ENCODE measurements at regions not wholly inside any gene's neighbourhood (a gene's known extent, or its start where the extent isn't known, plus 50 kb on each side); places are given as distances from the start of the nearest gene placed in this dataset.
A peak's percentile ranks its signal among the peaks of the same experiment; 100 is the strongest.

GRCh38 chr4:11765849-11766453 lies 337.3 kb upstream of the HS3ST1 start:
- H3K27me3 ChIP-seq, result no peaks in the 10 kb centered on the region
- H3K9me3 ChIP-seq, result no peaks in the 10 kb centered on the region
- no peaks in the 10 kb centered on the region for H3K36me3 ChIP-seq
- ATAC-seq, result no peak
- H3K4me1 ChIP-seq, result no peaks in the 10 kb centered on the region
- H3K27ac ChIP-seq, result no peak overlapping the region
- TF ChIP-seq, protein P1, sequence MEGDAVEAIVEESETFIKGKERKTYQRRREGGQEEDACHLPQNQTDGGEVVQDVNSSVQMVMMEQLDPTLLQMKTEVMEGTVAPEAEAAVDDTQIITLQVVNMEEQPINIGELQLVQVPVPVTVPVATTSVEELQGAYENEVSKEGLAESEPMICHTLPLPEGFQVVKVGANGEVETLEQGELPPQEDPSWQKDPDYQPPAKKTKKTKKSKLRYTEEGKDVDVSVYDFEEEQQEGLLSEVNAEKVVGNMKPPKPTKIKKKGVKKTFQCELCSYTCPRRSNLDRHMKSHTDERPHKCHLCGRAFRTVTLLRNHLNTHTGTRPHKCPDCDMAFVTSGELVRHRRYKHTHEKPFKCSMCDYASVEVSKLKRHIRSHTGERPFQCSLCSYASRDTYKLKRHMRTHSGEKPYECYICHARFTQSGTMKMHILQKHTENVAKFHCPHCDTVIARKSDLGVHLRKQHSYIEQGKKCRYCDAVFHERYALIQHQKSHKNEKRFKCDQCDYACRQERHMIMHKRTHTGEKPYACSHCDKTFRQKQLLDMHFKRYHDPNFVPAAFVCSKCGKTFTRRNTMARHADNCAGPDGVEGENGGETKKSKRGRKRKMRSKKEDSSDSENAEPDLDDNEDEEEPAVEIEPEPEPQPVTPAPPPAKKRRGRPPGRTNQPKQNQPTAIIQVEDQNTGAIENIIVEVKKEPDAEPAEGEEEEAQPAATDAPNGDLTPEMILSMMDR (IDR thresholded peaks at IDR 0.05), result peak; percentile 18 to 82 (median 75)
- peak in 1 of 2 donors; percentile 11 for DNase-seq
- intact Hi-C loops (cut with DNase I), result loop anchor here in 2 of 10 donors (5.0 to 10.0 kb wide), 2 partner anchors 866 to 869 kb away; no protein-coding TSS in a partner anchor
- H3K4me3 ChIP-seq, result no peak overlapping the region
- WGBS, 2 donors, result 31 to 39% methylated on average over 4 of the region's 4 CpGs

- Histone ChIP-seq H3K4me1 (peaks cover 0 to 6% (median 0%) of the 10 kb centered on the region in 9 donors), H3K36me3 (no peaks in the 10 kb centered on the region), H3K9me3 (peaks cover 0 to 13% (median 0%) of the 10 kb centered on the region in 11 donors), H3K27me3 (no peaks in the 10 kb centered on the region), H3K4me3 (no peak overlapping the region), H3K27ac (no peak overlapping the region)
- 36 to 46% methylated on average over 7 of the region's 7 CpGs for WGBS, 2 donors
- intact Hi-C loops (cut with DNase I), result no loop called here
- TF ChIP-seq, protein P1 (IDR thresholded peaks at IDR 0.05), result no peak
- DNase-seq (no peak), ATAC-seq (peak in 2 of 8 donors; percentile 30 to 65)
Observed at GRCh38 chr4:11748164-11748872, 319.6 kb upstream of the HS3ST1 start.

DNA sequence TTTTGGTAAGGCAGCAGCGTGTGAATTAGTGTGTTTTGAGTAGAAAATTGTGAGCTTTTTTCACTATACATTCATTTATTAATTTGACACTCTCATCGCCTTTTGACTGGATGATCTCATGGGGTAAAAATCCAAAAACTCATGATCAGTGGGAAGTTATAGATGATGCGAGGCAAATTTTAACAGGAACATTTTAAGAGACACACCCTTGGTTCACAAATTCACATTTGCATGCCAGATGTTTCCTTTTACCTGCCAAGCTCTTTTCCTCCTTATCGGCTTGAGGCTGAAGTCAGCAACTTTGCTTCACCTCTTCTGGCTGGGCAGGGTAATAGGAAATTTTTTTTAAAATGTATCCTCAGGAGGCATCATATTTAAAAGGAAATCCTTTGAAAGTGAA lies 318.0 kb upstream of the HS3ST1 start:
- peak in 1 of 8 donors; percentile 24 for ATAC-seq
- Histone ChIP-seq H3K4me3 (no peak overlapping the region), H3K36me3 (no peaks in the 10 kb centered on the region), H3K4me1 (peaks cover 0 to 6% (median 0%) of the 10 kb centered on the region in 9 donors), H3K9me3 (peaks cover 0 to 9% (median 0%) of the 10 kb centered on the region in 11 donors), H3K27ac (no peak overlapping the region), H3K27me3 (no peaks in the 10 kb centered on the region)
- intact Hi-C loops (cut with DNase I), result no loop called here
- DNase-seq, result no peak
- 56 to 61% methylated on average over 4 of the region's 4 CpGs for WGBS, 2 donors
- TF ChIP-seq, protein P1 (IDR thresholded peaks at IDR 0.05), result no peak

DNA sequence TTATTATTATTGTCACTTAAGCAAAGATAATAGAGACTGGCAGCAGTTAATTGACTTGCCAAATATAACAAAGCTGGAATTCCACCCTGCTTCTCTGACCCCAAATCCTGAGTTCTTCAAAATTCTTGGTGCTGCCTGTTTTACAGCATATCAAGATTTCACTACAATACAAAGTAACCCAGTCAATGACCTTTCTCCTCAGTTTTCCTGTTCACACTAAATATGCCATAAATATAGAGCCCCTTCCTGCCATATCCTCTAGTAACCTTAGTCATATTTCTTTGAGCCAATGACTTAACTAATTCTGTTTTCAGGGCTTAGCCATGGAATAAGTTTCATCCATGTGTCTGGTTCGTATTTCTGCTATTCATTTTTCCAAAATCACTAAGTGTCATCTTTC lies 315.3 kb upstream of the HS3ST1 start:
- peaks cover 0 to 6% (median 0%) of the 10 kb centered on the region in 9 donors for H3K4me1 ChIP-seq
- WGBS, 2 donors, result 83 to 85% methylated on average over 1 of the region's 1 CpG
- no peak overlapping the region for H3K4me3 ChIP-seq
- no peaks in the 10 kb centered on the region for H3K9me3 ChIP-seq
- DNase-seq (no peak), ATAC-seq (no peak)
- no peak overlapping the region for H3K27ac ChIP-seq
- TF ChIP-seq, protein P1 (IDR thresholded peaks at IDR 0.05), result no peak
- intact Hi-C loops (cut with DNase I), result no loop called here
- no peaks in the 10 kb centered on the region for H3K27me3 ChIP-seq
- H3K36me3 ChIP-seq, result no peaks in the 10 kb centered on the region
